ENCODE measurements at regions not wholly inside any gene's neighbourhood (a gene's known extent, or its start where the extent isn't known, plus 50 kb on each side); places are given as distances from the start of the nearest gene placed in this dataset.

GRCh38 chr1:174075245-174075692, 53.1 kb upstream of the RC3H1 start:
- no peak overlapping the region for H3K27ac ChIP-seq (ENCODE audit: insufficient read depth, low read length)
- ChIA-PET POLR2A (ENCODE audit: unreplicated experiment) (interaction anchor here (0.6 kb wide), 1 partner anchor 207 kb away, joined by 7 read pairs; the partner anchor contains the start of gene ZBTB37), CTCF (interaction anchor here (0.6 kb wide), 1 partner anchor 1250 kb away, joined by 4 read pairs; no protein-coding TSS in a partner anchor)
- no peaks in the 10 kb centered on the region for H4K20me1 ChIP-seq (ENCODE audit: insufficient read depth, low read length)
- H3K4me1 ChIP-seq (ENCODE audit: control insufficient read depth, insufficient read depth, low read length) = no peaks in the 10 kb centered on the region
- no peak overlapping the region for H3K14ac ChIP-seq (replicated peaks; ENCODE audit: low read depth, low read length)
- no peak overlapping the region for H3K18ac ChIP-seq (ENCODE audit: low read depth, low read length)
- H3K23ac ChIP-seq (ENCODE audit: low read depth, low read length) = no peak overlapping the region
- intact Hi-C loops (cut with micrococcal nuclease) = no loop called here
- H3K36me3 ChIP-seq (ENCODE audit: control insufficient read depth, insufficient read depth, low read length) = no peaks in the 10 kb centered on the region
- H3K79me1 ChIP-seq (ENCODE audit: low read depth in 1 of 2, low read length in 2 of 2) = no peaks in the 10 kb centered on the region
- WGBS, 2 experiments (ENCODE audit: extremely low coverage in 2 of 2, insufficient read length in 1 of 2) = no CpG with 5 or more reads among the region's 2 CpGs
- DNase-seq (no peak), ATAC-seq (ENCODE audit: low read depth) (no peak; the same call in 1 of the 2 replicates)
- no peak overlapping the region for H4K8ac ChIP-seq (ENCODE audit: low read depth in 2 of 2, low read length in 2 of 2)
- H2BK120ac ChIP-seq (ENCODE audit: low read depth, low read length) = no peak overlapping the region
- no peaks in the 10 kb centered on the region for H3K9me3 ChIP-seq (ENCODE audit: control insufficient read depth, insufficient read depth, low read length)
- H2AK5ac ChIP-seq (ENCODE audit: low read depth, low read length) = no peak overlapping the region
- no peak overlapping the region for H2AFZ ChIP-seq (replicated peaks; ENCODE audit: low read length, poor library complexity)
- no peak overlapping the region for H4K91ac ChIP-seq (ENCODE audit: insufficient read depth, low read depth, low read length)
- TF ChIP-seq RFX5 (IDR thresholded peaks at IDR 0.05; ENCODE audit: low read depth, low read length) = no peak
- TF ChIP-seq ELK1 (IDR thresholded peaks at IDR 0.05; ENCODE audit: borderline replicate concordance, low read depth, low read length) = no peak
- no peak for TF ChIP-seq POLR2A (IDR thresholded peaks at IDR 0.05; ENCODE audit: low read depth, low read length)
- no peak for TF ChIP-seq NFE2L2 (IDR thresholded peaks at IDR 0.05; ENCODE audit: low read depth, low read length)
- TF ChIP-seq MAZ (IDR thresholded peaks at IDR 0.05; ENCODE audit: borderline replicate concordance, low read depth, low read length) = no peak
- no peak for TF ChIP-seq CEBPB (IDR thresholded peaks at IDR 0.05; ENCODE audit: low read depth, low read length)
- TF ChIP-seq CHD1 (IDR thresholded peaks at IDR 0.05; ENCODE audit: low read depth, low read length) = no peak
- no peak for TF ChIP-seq BHLHE40 (IDR thresholded peaks at IDR 0.05; ENCODE audit: low read depth, low read length)
- no peak for TF ChIP-seq USF2 (IDR thresholded peaks at IDR 0.05; ENCODE audit: low read depth, low read length)
- TF ChIP-seq SMC3 (IDR thresholded peaks at IDR 0.05; ENCODE audit: low read depth, low read length) = no peak
- no peak for TF ChIP-seq RCOR1 (IDR thresholded peaks at IDR 0.05; ENCODE audit: insufficient replicate concordance, low read length)
- no peak for TF ChIP-seq CTCF (conservative IDR thresholded peaks at IDR 0.05; ENCODE audit: low read depth, low read length)
- no peak for TF ChIP-seq FOS (IDR thresholded peaks at IDR 0.05; ENCODE audit: low read depth, low read length)
- in situ Hi-C loops (cut with MboI; ENCODE audit: low sequenced_read_pairs) = loop anchor here (10.0 kb wide), 2 partner anchors 80 to 1330 kb away; no protein-coding TSS in a partner anchor
- H4K5ac ChIP-seq (ENCODE audit: low read depth, low read length) = no peak overlapping the region
- BruUV-seq (replicated peaks) = no TSS peak
- H3K9me1 ChIP-seq (ENCODE audit: insufficient read depth, low read length) = no peaks in the 10 kb centered on the region
- no peaks in the 10 kb centered on the region for H3K27me3 ChIP-seq (ENCODE audit: control insufficient read depth, insufficient read depth, low read length)
- no peak overlapping the region for H3K4ac ChIP-seq (ENCODE audit: low read depth, low read length)
- H2BK20ac ChIP-seq (ENCODE audit: low read depth, low read length) = no peak overlapping the region
- peak overlapping the region; percentile 41; the same call in 1 of the 2 replicates for H3K4me2 ChIP-seq (ENCODE audit: low read depth, low read length)
- H3K4me3 ChIP-seq (ENCODE audit: insufficient read depth, low read depth, low read length) = no peak overlapping the region
- no peak overlapping the region; the same call in 2 of the 3 replicates for H2BK15ac ChIP-seq (ENCODE audit: low read depth, low read length)
- no peak overlapping the region for H3K9ac ChIP-seq (ENCODE audit: low read depth, low read length)
- dilution Hi-C loops (cut with HindIII; ENCODE audit: low sequenced_read_pairs, unreplicated experiment) = no loop called here
- H2AK9ac ChIP-seq (replicated peaks; ENCODE audit: low read depth, low read length, poor library complexity) = no peak overlapping the region
- H2BK5ac ChIP-seq (ENCODE audit: low read depth, low read length, poor library complexity, severe bottlenecking) = no peak overlapping the region
- H3K56ac ChIP-seq (ENCODE audit: extremely low read depth, insufficient read depth, low read length) = no peak overlapping the region

Data from IMR-90 (cell line).